Breast epithelium (tissue), 4 donors: ENCODE measurements at regions not wholly inside any gene's neighbourhood (a gene's known extent, or its start where the extent isn't known, plus 50 kb on each side); places are given as distances from the start of the nearest gene placed in this dataset.

Experiments
- DNase-seq, 2 donors: peaks; one replicate each; pipeline ENCODE4 v3.0.0-alpha.2; 2019; ENCODE audit warnings: low spot score in 2 of 2
- H3K27ac ChIP-seq, 2 donors: fragments of 200-600 bp; sonication (generic) in 1 of 2; one replicate each; pipeline ENCODE4 v1.5.1; 2016 to 2019; ENCODE audit warnings: mild to moderate bottlenecking in 1 of 2
- H3K27me3 ChIP-seq, 2 donors: fragments of 200-600 bp; sonication (generic) in 1 of 2; one replicate each; pipeline versions ENCODE4 v1.5.1 to v1.6.0; 2017 to 2019; ENCODE audit warnings: control low read depth in 1 of 2, mild to moderate bottlenecking in 1 of 2
- H3K36me3 ChIP-seq: fragments of 200-600 bp; one replicate; pipeline ENCODE4 v1.5.1; 2019
- H3K4me1 ChIP-seq, 2 donors: fragments of 200-600 bp; sonication (generic); one replicate each; pipeline ENCODE4 v1.5.1; 2016 to 2019; ENCODE audit warnings: control low read depth in 1 of 2
- H3K4me3 ChIP-seq, 3 donors: fragments of 200-600 bp; sonication (generic); 1 replicate in 2 of 3; 2 replicates in 1 of 3; pipeline ENCODE4 v1.5.1; 2016 to 2019; ENCODE audit warnings: mild to moderate bottlenecking in 3 of 3, moderate library complexity in 2 of 3
- H3K9me3 ChIP-seq, 2 donors: fragments of 200-600 bp; sonication (generic) in 1 of 2; one replicate each; pipeline ENCODE4 v1.5.1; 2016 to 2019; ENCODE audit warnings: control low read depth in 1 of 2
- POLR2A ChIP-seq: fragments of 450-650 bp; IDR thresholded peaks from one replicate; pipeline ENCODE4 v1.6.1; 2016; ENCODE audit warnings: antibody characterized with exemption, mild to moderate bottlenecking, moderate library complexity
- POLR2AphosphoS5 ChIP-seq, 3 donors: sonication (generic); formaldehyde crosslinking; IDR thresholded peaks; one replicate each; pipeline ENCODE4 v1.6.1; 2017; ENCODE audit warnings: antibody characterized with exemption in 3 of 3
- intact Hi-C: fragments of 100-400 bp; cut with DNase I; formaldehyde crosslinking; loops from one replicate; pipeline ENCODE4 v1.15.1; 2023; ENCODE audit warnings: low total_unique reads
- TF ChIP-seq, protein P1 (sequence below), 3 donors: fragments of 450-650 bp; IDR thresholded peaks; one replicate each; pipeline ENCODE4 v1.5.1; 2016 to 2017; ENCODE audit warnings: antibody characterized with exemption in 3 of 3, mild to moderate bottlenecking in 3 of 3, moderate library complexity in 3 of 3

GRCh38 chr14:85040046-85040685 lies 489.8 kb upstream of the FLRT2 start:
- Histone ChIP-seq H3K36me3 (no peaks in the 10 kb centered on the region), H3K27ac (no peak overlapping the region), H3K9me3 (no peaks in the 10 kb centered on the region), H3K27me3 (no peaks in the 10 kb centered on the region), H3K4me1 (no peaks in the 10 kb centered on the region), H3K4me3 (no peak overlapping the region)
- no peak for DNase-seq
- intact Hi-C loops = no loop called here
- TF ChIP-seq, protein P1, sequence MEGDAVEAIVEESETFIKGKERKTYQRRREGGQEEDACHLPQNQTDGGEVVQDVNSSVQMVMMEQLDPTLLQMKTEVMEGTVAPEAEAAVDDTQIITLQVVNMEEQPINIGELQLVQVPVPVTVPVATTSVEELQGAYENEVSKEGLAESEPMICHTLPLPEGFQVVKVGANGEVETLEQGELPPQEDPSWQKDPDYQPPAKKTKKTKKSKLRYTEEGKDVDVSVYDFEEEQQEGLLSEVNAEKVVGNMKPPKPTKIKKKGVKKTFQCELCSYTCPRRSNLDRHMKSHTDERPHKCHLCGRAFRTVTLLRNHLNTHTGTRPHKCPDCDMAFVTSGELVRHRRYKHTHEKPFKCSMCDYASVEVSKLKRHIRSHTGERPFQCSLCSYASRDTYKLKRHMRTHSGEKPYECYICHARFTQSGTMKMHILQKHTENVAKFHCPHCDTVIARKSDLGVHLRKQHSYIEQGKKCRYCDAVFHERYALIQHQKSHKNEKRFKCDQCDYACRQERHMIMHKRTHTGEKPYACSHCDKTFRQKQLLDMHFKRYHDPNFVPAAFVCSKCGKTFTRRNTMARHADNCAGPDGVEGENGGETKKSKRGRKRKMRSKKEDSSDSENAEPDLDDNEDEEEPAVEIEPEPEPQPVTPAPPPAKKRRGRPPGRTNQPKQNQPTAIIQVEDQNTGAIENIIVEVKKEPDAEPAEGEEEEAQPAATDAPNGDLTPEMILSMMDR (IDR thresholded peaks at IDR 0.05) = no peak
- TF ChIP-seq POLR2A (no peak), POLR2AphosphoS5 (IDR thresholded peaks at IDR 0.05) (no peak)

- Histone ChIP-seq H3K27ac (no peak overlapping the region), H3K27me3 (no peaks in the 10 kb centered on the region), H3K4me3 (no peak overlapping the region), H3K9me3 (no peaks in the 10 kb centered on the region), H3K36me3 (no peaks in the 10 kb centered on the region), H3K4me1 (no peaks in the 10 kb centered on the region)
- DNase-seq = no peak
- TF ChIP-seq, protein P1 (IDR thresholded peaks at IDR 0.05) = no peak
- no peak for TF ChIP-seq POLR2AphosphoS5 (IDR thresholded peaks at IDR 0.05)
- TF ChIP-seq POLR2A = no peak
- intact Hi-C loops = no loop called here
Measured at GRCh38 chr14:85041618-85042017, 488.3 kb upstream of the FLRT2 start.

GRCh38 chr14:85042301-85042700 lies 487.6 kb upstream of the FLRT2 start:
- Histone ChIP-seq H3K27ac (no peak overlapping the region), H3K4me3 (no peak overlapping the region), H3K36me3 (no peaks in the 10 kb centered on the region), H3K27me3 (no peaks in the 10 kb centered on the region), H3K9me3 (no peaks in the 10 kb centered on the region), H3K4me1 (no peaks in the 10 kb centered on the region)
- intact Hi-C loops = no loop called here
- no peak for DNase-seq
- TF ChIP-seq POLR2A (no peak), POLR2AphosphoS5 (IDR thresholded peaks at IDR 0.05) (no peak)
- TF ChIP-seq, protein P1 (IDR thresholded peaks at IDR 0.05) = no peak

DNA sequence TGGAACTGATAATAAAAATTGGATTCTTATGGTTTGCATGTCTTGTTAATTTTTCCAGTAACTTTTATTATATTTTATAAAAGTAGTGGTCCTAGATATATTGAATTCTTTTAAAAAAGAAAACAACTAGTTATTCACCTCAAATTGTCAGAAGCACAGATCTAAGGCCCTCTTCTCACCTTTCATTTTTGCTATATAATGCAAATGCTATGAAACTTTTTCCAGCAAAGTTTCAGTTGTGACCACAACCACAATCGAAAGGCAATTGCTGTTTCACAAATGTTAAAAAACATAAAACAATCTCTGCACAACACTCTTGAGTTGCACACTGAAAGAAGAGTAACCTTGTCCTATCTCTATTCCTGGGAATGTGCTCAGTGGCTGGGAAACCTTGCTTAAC lies 479.8 kb upstream of the FLRT2 start:
- H3K27ac ChIP-seq = no peak overlapping the region
- peaks cover 0 to 13% of the 10 kb centered on the region in 2 donors for H3K9me3 ChIP-seq
- H3K4me1 ChIP-seq = no peaks in the 10 kb centered on the region
- TF ChIP-seq, protein P1 (IDR thresholded peaks at IDR 0.05) = no peak
- TF ChIP-seq POLR2AphosphoS5 (IDR thresholded peaks at IDR 0.05) = no peak
- DNase-seq = no peak
- intact Hi-C loops = no loop called here
- H3K36me3 ChIP-seq = no peaks in the 10 kb centered on the region
- H3K27me3 ChIP-seq = no peaks in the 10 kb centered on the region
- H3K4me3 ChIP-seq = no peak overlapping the region

- no peaks in the 10 kb centered on the region for H3K4me1 ChIP-seq
- H3K4me3 ChIP-seq = no peak overlapping the region
Measured at GRCh38 chr14:85052646-85053045, 477.3 kb upstream of the FLRT2 start.

More at GRCh38 chr14:85052646-85053045, 477.3 kb upstream of the FLRT2 start:
- no peak for DNase-seq
- TF ChIP-seq POLR2AphosphoS5 (IDR thresholded peaks at IDR 0.05) = no peak
- TF ChIP-seq POLR2A = no peak
- TF ChIP-seq, protein P1 (IDR thresholded peaks at IDR 0.05) = no peak
- Histone ChIP-seq H3K27ac (no peak overlapping the region), H3K36me3 (no peaks in the 10 kb centered on the region), H3K9me3 (peaks cover 0 to 13% of the 10 kb centered on the region in 2 donors), H3K27me3 (no peaks in the 10 kb centered on the region)
- intact Hi-C loops = no loop called here
